ENCODE measurements at regions not wholly inside any gene's neighbourhood (a gene's known extent, or its start where the extent isn't known, plus 50 kb on each side); places are given as distances from the start of the nearest gene placed in this dataset.

DNA sequence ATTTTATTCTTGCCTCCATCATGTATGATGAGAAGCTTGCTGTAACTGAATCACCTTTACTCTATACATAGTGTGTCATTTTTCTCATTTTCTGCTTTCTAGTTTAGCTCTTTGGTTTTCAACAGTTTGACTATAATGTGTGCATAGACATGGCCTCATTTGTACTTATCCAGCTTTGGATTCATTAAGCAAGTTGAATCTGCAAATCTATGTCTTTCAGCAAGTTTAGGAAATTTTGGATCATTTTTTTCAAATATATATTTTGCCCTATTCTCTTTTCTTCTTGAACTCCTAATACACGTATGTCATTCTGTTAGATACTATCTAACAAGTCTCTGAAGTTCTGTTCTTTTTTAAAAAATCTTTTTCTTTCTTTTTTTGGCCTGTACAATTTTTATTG is 57.8 kb downstream of the PRLHR start:
- no peak for DNase-seq (ENCODE audit: low read depth)

- DNase-seq (ENCODE audit: low read depth), result no peak
These were observed 61.3 kb downstream of the PRLHR start for GRCh38 chr10:118534136-118534535.

- no peak for DNase-seq (ENCODE audit: low read depth)
These were observed 64.2 kb downstream of the PRLHR start for GRCh38 chr10:118531105-118531852.

DNA sequence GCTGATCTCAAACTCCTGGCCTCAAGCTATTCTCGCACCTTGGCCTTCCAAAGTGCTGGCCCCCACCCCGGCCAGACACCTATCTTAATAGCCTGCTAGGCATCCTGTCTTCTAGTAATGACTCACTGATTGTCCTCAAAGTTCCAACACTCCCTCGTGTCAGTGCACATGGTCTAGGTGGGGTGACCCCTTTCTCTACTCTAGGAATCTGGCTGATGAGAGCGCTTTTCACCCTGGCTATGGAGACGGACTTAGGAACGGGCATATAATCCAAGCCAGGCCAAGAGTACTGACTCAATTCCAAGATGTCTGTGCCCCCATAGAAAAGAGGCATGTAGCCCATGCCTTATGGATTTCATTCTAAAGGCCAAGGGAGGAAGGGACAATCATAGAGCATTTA is 67.0 kb downstream of the PRLHR start:
- no peak for DNase-seq (ENCODE audit: low read depth)

GRCh38 chr10:118523775-118524174 is 71.7 kb downstream of the PRLHR start:
- no peak for DNase-seq (ENCODE audit: low read depth)

DNA sequence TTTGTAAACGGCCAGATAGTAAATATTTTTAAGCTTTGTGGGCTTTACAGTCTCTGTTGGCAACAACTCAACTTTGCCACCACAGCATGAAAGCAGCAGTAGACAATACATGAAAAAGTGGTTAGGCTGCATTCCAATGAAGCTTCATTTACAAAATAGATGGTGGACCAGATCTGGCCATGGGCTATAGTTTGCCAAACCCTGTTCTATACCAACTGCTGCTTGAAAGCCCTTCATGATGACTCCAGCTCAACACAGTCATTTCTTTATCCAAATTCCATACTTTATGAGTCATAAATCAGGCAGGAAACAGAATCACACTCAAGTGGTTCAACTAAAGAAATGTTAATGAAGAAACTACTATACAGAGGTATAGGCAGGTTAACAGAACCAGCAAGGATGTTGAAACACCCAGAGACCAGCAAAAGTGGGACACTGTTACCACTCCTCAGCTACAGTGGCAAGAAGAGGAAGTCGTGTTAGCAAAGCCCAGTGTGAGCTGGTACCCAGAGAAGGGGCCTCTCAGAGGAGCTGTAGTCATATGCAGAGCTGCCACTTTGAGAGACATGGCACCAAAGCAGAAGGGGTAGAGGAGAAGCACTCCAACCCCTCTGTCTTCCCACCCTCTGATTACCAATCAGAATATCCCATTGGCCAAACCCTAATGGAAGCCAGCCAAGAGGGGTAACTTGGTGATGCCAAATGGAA is 72.5 kb downstream of the PRLHR start:
- DNase-seq (ENCODE audit: low read depth), result peak; percentile 41

DNA sequence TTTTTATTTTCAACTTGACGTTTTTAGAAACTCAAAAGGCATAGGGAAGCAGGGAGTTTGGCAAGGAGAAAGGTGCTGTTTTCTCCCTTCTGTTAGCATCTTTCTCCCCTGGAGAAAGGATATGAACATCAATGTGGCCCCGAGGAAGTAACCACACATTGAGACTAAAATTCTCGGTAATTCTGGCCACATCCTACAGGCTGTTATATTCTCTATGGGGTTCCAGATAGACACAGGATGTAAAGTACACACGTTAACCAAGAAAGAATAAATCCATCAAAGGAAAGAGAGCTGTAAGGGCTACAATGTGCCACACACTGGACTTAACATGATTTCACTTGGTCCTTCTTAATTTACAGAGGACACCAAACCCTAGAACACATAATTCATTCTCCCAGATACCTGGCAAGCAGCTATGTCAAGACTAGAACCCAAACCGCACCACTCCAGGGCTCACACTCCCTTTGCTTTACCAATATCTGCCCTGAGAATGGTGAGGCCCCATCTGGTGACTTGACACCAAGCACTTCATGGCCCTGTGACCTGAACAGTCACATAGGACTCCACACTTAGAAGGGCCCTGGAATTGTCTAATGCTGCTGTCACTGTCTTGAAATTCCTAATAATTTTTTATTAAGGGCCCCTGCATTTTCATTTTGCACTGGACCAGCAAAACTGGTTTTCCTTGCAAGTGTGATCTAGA is 73.9 kb downstream of the PRLHR start:
- DNase-seq (ENCODE audit: low read depth), result no peak

DNA sequence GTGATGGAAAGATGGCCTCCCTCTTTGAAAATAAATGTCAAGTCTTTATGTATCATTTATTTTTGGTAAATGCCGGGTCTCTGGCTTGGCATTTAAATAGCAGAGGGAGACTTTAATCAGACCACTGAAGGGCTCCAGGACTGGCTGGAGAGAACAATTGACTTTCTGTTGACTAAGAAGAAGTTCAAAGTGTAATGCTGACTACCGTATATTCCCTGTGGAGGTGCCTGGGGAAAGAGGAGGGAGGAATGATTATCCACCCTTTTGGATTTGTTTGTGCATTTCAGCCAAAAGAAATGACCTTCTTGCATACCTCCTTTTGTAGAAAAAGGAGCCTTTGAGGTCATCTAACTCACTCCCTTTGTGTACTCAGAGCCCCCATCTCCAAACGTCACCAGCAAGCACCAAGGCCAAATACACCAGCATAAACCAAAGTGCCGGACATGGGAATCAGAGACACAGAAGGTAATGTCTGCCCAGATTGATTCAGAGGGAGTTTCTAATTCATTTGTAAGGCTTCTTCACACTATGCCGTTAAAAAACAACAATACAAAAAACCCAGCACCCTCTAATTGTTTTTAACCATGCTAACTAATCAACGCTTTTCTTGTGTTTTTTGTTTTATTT is 75.2 kb downstream of the PRLHR start:
- no peak for DNase-seq (ENCODE audit: low read depth)

GRCh38 chr10:118518095-118518494 is 77.4 kb downstream of the PRLHR start:
- DNase-seq (ENCODE audit: low read depth), result no peak

- no peak for DNase-seq (ENCODE audit: low read depth)
These were observed 78.7 kb downstream of the PRLHR start for GRCh38 chr10:118516716-118517115.

DNA sequence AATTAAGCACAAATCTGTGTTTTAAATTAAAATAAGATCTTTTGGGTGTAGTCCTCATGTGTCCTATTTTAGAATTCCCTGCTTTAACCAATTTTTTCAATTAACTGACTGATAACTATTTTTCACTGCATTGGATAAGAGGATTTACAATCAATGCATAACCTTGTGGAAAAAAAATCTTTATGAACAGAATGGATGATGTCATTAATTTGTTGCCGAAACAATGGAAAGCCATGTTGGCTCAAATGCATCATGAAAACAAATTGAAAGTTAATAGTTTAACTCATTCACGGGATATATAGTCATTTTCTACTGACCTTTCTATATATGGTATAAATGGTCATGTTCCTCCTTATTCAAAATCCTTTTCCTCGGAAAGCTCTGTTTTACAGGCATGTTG is 82.3 kb downstream of the PRLHR start:
- DNase-seq (ENCODE audit: low read depth), result no peak

GRCh38 chr10:118511711-118512110 is 83.7 kb downstream of the PRLHR start:
- peak; percentile 16 for DNase-seq (ENCODE audit: low read depth)

- DNase-seq (ENCODE audit: low read depth), result no peak
These were observed 86.6 kb downstream of the PRLHR start for GRCh38 chr10:118508863-118509262.

- no peak for DNase-seq (ENCODE audit: low read depth)
These were observed 87.1 kb downstream of the PRLHR start for GRCh38 chr10:118508355-118508754.

DNA sequence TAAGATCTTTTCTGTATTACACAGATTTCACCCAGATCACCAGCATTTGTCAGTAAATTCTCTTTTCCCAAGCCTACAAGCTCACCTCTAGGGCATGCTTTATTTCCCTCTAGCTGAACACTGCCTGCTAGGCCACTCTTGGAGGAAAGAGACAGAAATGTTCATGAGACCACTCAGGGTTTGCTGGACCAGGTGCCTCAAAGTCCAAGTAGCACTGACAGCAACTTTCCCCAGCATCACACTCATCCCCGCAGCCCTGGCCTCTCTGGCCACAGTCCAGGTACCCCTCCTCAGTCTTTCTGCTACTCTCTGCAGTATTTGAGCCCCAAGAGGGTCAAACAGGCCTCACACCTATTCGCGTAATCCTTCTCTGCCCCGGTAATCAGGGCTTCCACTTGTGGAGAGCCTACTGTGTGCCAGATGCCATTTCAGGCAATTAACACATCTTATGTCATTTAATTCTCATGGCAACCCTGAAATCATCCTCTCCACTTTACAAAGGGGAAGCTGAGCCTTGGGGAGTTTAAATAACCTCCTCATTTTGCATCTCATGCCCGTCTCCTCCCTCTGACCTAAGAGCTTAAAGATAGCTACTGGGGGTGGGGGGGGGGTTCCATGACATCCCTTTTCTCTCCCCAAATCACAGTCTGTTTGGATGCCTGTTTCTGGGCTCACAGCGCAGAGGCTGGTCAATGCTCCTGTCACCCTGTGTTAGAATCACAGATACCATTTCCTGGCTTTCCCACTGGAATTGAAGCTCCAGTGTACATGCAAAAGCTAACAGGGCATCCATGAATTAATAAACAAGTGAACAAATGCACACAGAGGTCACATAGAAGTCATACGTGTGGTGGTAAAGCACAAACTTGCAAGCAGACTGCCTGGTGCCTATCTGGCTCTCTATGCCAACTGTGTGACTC is 88.5 kb downstream of the PRLHR start:
- no peak for DNase-seq (ENCODE audit: low read depth)

DNA sequence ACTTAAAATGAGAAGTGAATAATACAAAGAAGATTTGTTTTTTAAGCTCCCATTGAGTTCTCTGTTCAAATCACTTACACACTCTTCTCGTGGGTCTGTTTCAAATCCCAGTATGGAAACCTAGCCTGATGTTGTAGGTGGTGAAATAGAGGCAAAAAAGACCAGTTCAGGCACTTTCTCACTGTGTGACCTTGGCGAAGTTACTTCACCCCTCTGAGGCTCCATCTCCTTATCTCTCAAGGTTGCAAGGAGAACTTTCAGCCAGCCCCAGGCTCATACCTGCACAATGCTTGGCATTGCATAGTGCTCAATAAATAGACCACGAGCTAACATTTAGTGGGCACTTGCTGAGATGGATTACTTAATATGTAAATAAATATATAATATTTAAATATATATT is 90.1 kb downstream of the PRLHR start:
- no peak for DNase-seq (ENCODE audit: low read depth)

GRCh38 chr10:118504467-118505205 is 90.8 kb downstream of the PRLHR start:
- peak; percentile 45 for DNase-seq (ENCODE audit: low read depth)

DNA sequence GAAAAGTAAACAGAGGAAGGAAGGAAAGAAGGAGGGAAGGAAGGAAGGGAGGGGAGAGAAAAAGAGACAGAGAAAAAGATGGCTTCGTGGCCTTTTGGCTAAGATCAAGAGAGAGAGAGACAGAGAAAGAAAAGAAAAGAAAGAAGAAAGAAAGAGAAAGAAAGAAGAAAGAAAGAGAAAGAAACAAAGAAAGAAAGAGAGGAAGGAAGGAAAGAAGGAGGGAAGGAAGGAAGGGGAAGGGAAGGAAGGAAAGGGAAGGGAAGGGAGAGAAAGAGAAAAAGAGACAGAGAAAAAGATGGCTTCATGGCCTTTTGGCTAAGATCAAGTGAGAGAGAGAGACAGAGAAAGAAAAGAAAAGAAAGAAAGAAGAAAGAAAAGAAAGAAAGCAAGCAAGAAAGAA is 91.4 kb downstream of the PRLHR start:
- DNase-seq (ENCODE audit: low read depth), result no peak

DNA sequence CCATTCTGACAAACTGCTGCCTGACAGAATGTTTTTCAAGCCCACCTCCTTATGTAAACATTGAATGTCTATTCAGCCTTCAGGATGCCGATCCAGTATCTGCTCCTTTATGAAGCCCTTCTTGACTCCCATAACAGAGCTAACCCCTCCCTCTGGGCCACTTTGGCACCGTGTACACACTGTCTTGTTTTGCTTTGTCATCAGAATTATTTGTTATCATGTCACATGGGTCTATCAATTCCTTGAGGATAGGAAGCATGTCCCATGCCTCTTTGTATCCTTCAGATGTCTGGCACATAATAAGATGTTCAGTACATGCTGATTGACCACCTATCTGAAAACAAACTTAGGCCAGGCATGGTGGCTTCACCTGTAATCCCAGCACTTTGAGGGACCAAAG is 92.3 kb downstream of the PRLHR start:
- DNase-seq (ENCODE audit: low read depth), result no peak

All from LHCN-M2 (cell line).